Endothelial cell of umbilical vein (primary cell): ENCODE measurements at regions not wholly inside any gene's neighbourhood (a gene's known extent, or its start where the extent isn't known, plus 50 kb on each side); places are given as distances from the start of the nearest gene placed in this dataset.

ENCODE experiments used
- BruUV-seq: library from RNA; stranded (reverse); fragments of 400-500 nt; replicated peaks from 2 replicates; lab custom pipeline; 2021; lab: Mats Ljungman, UMichigan
- CTCF ChIA-PET: fragments of 300-600, 350-600 bp; sonication (Branson Sonifier 250); formaldehyde crosslinking; loops from one replicate; lab custom pipeline; 2021; ENCODE audit warnings: antibody characterized with exemption, inconsistent platforms; lab: Charles Lee
- POLR2A ChIA-PET: fragments of 300-600, 350-600 bp; sonication (Branson Sonifier 250); formaldehyde crosslinking; loops from one replicate; lab custom pipeline; 2021; ENCODE audit warnings: antibody characterized with exemption, inconsistent platforms; lab: Charles Lee
- DNase-seq: peaks from one replicate; pipeline ENCODE4 v3.0.0-alpha.2; 2011; ENCODE audit warnings: low read depth, low spot score
- FAIRE-seq: peaks from 2 replicates; lab custom pipeline; 2011; peaks lifted over from hg19 to GRCh38; lab: Jason Lieb, UNC
- H2AFZ ChIP-seq: 2 replicates; pipeline ENCODE4 v1.6.0; 2012; ENCODE audit warnings: low read depth, low read length, control low read depth, inconsistent platforms
- H3K27ac ChIP-seq: 2 replicates; pipeline ENCODE4 v1.5.1; 2011; ENCODE audit warnings: low read depth, mild to moderate bottlenecking, control low read depth, low read length, moderate library complexity; ENCODE audit not compliant: insufficient read depth
- H3K27me3 ChIP-seq, 2 experiments: 2 replicates each; pipeline versions ENCODE4 v1.6.0 to v1.6.1; 2011; ENCODE audit warnings: low read length in 2 of 2, mixed read lengths in 1 of 2; ENCODE audit not compliant: control insufficient read depth in 2 of 2, insufficient read depth in 2 of 2
- H3K36me3 ChIP-seq, 2 experiments: 2 replicates in 1 of 2; 3 replicates in 1 of 2; pipeline ENCODE4 v1.5.1; 2011; ENCODE audit warnings: low read length in 2 of 2, mild to moderate bottlenecking in 1 of 2, moderate library complexity in 1 of 2; ENCODE audit not compliant: control insufficient read depth in 2 of 2, insufficient read depth in 2 of 2; ENCODE audit errors: extremely low read depth in 1 of 2
- H3K4me1 ChIP-seq: 3 replicates; pipeline ENCODE4 v1.5.1; 2011; ENCODE audit warnings: mild to moderate bottlenecking, low read length; ENCODE audit not compliant: control insufficient read depth, insufficient read depth; ENCODE audit errors: extremely low read depth
- H3K4me2 ChIP-seq: 2 replicates; pipeline ENCODE4 v1.6.1; 2011; ENCODE audit warnings: low read length, control low read depth, mixed read lengths; ENCODE audit not compliant: insufficient read depth
- H3K4me3 ChIP-seq, 3 experiments: fragments of 200-600 bp in 1 of 3; sonication (generic), shearing (Covaris generic) in 1 of 3; replicated peaks in 1 of 3; 2 replicates each; pipeline ENCODE4 v1.5.1; 2011 to 2016; ENCODE audit warnings: control low read depth in 3 of 3, low read length in 3 of 3, mild to moderate bottlenecking in 2 of 3, inconsistent platforms in 1 of 3, low read depth in 1 of 3, moderate library complexity in 1 of 3; ENCODE audit not compliant: insufficient read depth in 1 of 3
- H3K79me2 ChIP-seq: 2 replicates; pipeline ENCODE4 v1.6.0; 2012; ENCODE audit warnings: low read length, inconsistent platforms; ENCODE audit not compliant: control insufficient read depth, insufficient read depth
- H3K9ac ChIP-seq: replicated peaks from 2 replicates; pipeline ENCODE3; 2011; ENCODE audit warnings: low read length, control low read depth; ENCODE audit not compliant: insufficient read depth; ENCODE audit errors: extremely low read depth
- H3K9me1 ChIP-seq: replicated peaks from 3 replicates; pipeline ENCODE4 v1.6.0; 2011; ENCODE audit warnings: mild to moderate bottlenecking, low read length; ENCODE audit not compliant: control insufficient read depth, insufficient read depth; ENCODE audit errors: extremely low read depth
- H3K9me3 ChIP-seq: replicated peaks from 2 replicates; pipeline ENCODE4 v1.5.1; 2012; ENCODE audit warnings: low read length, inconsistent platforms; ENCODE audit not compliant: control insufficient read depth, insufficient read depth
- H4K20me1 ChIP-seq: replicated peaks from 2 replicates; pipeline ENCODE3; 2011; ENCODE audit warnings: mild to moderate bottlenecking, low read length; ENCODE audit not compliant: control insufficient read depth, insufficient read depth; ENCODE audit errors: extremely low read depth
- CTCF ChIP-seq, 2 donors: IDR thresholded peaks; 1 replicate in 1 of 2; 2 replicates in 1 of 2; pipeline ENCODE4 v1.5.1; 2011; ENCODE audit warnings: low read length in 2 of 2, mild to moderate bottlenecking in 2 of 2, moderate library complexity in 2 of 2, control low read depth in 1 of 2, inconsistent platforms in 1 of 2, low read depth in 1 of 2; ENCODE audit not compliant: insufficient read depth in 1 of 2; ENCODE audit errors: extremely low read depth in 1 of 2
- EZH2 ChIP-seq: IDR thresholded peaks from 2 replicates; pipeline ENCODE4 v1.6.1; 2012; ENCODE audit warnings: borderline replicate concordance, low read depth, mild to moderate bottlenecking, moderate library complexity, low read length, inconsistent platforms; ENCODE audit not compliant: severe bottlenecking
- FOS ChIP-seq: IDR thresholded peaks from 2 replicates; pipeline ENCODE4 v1.6.1; 2011; ENCODE audit warnings: mild to moderate bottlenecking, low read length, moderate library complexity, borderline replicate concordance; ENCODE audit not compliant: insufficient read depth
- GATA2 ChIP-seq: IDR thresholded peaks from 2 replicates; pipeline ENCODE4 v1.7.0; 2011; ENCODE audit warnings: low read depth, mild to moderate bottlenecking, moderate library complexity, mixed read lengths, low read length; ENCODE audit not compliant: insufficient read length, insufficient read depth
- JUN ChIP-seq: IDR thresholded peaks from 2 replicates; pipeline ENCODE4 v1.6.1; 2011; ENCODE audit warnings: borderline replicate concordance, low read depth; ENCODE audit not compliant: insufficient read length, insufficient read depth
- MAX ChIP-seq: IDR thresholded peaks from 2 replicates; pipeline ENCODE4 v1.6.1; 2011; ENCODE audit not compliant: insufficient read depth, insufficient read length
- MYC ChIP-seq: IDR thresholded peaks from one replicate; pipeline ENCODE4 v1.6.1; 2011; ENCODE audit warnings: mild to moderate bottlenecking, low read depth, low read length
- POLR2A ChIP-seq: IDR thresholded peaks from 2 replicates; pipeline ENCODE4 v1.6.1; 2012; ENCODE audit warnings: low read depth, mild to moderate bottlenecking, control low read depth, low read length
- POLR2AphosphoS5 ChIP-seq: IDR thresholded peaks from 2 replicates; pipeline ENCODE4 v1.6.1; 2012; ENCODE audit warnings: low read depth, mild to moderate bottlenecking, control low read depth, low read length, moderate library complexity; ENCODE audit not compliant: insufficient read depth
- dilution Hi-C: fragments of 300-500 bp; cut with MboI; formaldehyde crosslinking; loops from one replicate; pipeline ENCODE4 v1.15.0; 2019; ENCODE audit warnings: low sequenced_read_pairs; ENCODE audit not compliant: extremely low pct_ligation_motif_present
- intact Hi-C: fragments of 100-400 bp; cut with micrococcal nuclease; formaldehyde crosslinking; loops from one replicate; pipeline ENCODE4 v1.10.0; 2022

- no peaks in the 10 kb centered on the region for H3K9me1 ChIP-seq
- no peak for TF ChIP-seq FOS
- TF ChIP-seq CTCF (IDR thresholded peaks at IDR 0.05; ENCODE audit: extremely low read depth in 1 of 2, insufficient read depth in 1 of 2, low read depth in 1 of 2, low read length in 2 of 2), result no peak
- no peak for TF ChIP-seq GATA2
- no peak for TF ChIP-seq EZH2
- TF ChIP-seq POLR2AphosphoS5, result no peak
- TF ChIP-seq MAX, result no peak
- TF ChIP-seq POLR2A, result no peak
- no peak for TF ChIP-seq JUN
- TF ChIP-seq MYC, result no peak
- H3K4me2 ChIP-seq, result no peak overlapping the region
- DNase-seq (no peak), FAIRE-seq (no peak)
- no peaks in the 10 kb centered on the region for H3K27me3 ChIP-seq
- no peaks in the 10 kb centered on the region for H3K79me2 ChIP-seq
- H3K9me3 ChIP-seq, result no peaks in the 10 kb centered on the region
- intact Hi-C loops (no loop called here), dilution Hi-C loops (no loop called here)
- H3K9ac ChIP-seq, result no peak overlapping the region
- H3K4me1 ChIP-seq, result no peaks in the 10 kb centered on the region
- ChIA-PET POLR2A (no interaction called here), CTCF (interaction anchor here (1.8 kb wide), 1 partner anchor 141 kb away, joined by 4 read pairs; no protein-coding TSS in a partner anchor)
- no peaks in the 10 kb centered on the region for H3K36me3 ChIP-seq
- H3K4me3 ChIP-seq, result no peak overlapping the region
- no TSS peak for BruUV-seq
- no peaks in the 10 kb centered on the region for H4K20me1 ChIP-seq
- H3K27ac ChIP-seq, result no peak overlapping the region
- H2AFZ ChIP-seq, result no peak overlapping the region
These were observed 348.8 kb downstream of the PREX1 start for GRCh38 chr20:48478806-48479585.
